ENCODE measurements at regions not wholly inside any gene's neighbourhood (a gene's known extent, or its start where the extent isn't known, plus 50 kb on each side); places are given as distances from the start of the nearest gene placed in this dataset.

GRCh38 chr4:180598281-180598680, 1644.9 kb upstream of the TENM3 start:
- TF ChIP-seq CTCF (conservative IDR thresholded peaks at IDR 0.05; ENCODE audit: low read depth, low read length) (no peak), EZH2 (IDR thresholded peaks at IDR 0.05; ENCODE audit: borderline replicate concordance, low read depth, low read length, poor library complexity, severe bottlenecking) (no peak)
